ENCODE measurements at regions not wholly inside any gene's neighbourhood (a gene's known extent, or its start where the extent isn't known, plus 50 kb on each side); places are given as distances from the start of the nearest gene placed in this dataset.

DNA sequence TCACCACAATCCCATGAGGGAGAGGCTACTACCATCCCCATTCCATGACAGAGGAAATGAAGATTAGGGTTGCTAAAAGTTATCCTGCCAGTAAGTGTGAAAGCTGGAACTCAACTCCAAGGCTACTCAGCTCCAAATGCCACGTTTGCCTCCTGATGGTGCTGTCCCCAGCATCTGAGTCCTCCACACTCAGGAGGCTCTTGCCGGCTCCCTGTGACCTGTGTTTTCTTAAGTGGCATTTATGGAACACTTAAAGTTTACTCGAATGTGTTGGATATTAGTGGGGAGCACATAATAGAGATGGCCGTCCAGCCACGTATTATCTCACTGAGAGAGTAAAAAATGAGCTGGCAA, 267.9 kb downstream of the CBLN1 start:
- TF ChIP-seq, protein P1, sequence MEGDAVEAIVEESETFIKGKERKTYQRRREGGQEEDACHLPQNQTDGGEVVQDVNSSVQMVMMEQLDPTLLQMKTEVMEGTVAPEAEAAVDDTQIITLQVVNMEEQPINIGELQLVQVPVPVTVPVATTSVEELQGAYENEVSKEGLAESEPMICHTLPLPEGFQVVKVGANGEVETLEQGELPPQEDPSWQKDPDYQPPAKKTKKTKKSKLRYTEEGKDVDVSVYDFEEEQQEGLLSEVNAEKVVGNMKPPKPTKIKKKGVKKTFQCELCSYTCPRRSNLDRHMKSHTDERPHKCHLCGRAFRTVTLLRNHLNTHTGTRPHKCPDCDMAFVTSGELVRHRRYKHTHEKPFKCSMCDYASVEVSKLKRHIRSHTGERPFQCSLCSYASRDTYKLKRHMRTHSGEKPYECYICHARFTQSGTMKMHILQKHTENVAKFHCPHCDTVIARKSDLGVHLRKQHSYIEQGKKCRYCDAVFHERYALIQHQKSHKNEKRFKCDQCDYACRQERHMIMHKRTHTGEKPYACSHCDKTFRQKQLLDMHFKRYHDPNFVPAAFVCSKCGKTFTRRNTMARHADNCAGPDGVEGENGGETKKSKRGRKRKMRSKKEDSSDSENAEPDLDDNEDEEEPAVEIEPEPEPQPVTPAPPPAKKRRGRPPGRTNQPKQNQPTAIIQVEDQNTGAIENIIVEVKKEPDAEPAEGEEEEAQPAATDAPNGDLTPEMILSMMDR (IDR thresholded peaks at IDR 0.05; ENCODE audit: poor library complexity) = no peak
- TF ChIP-seq EZH2phosphoT487 (IDR thresholded peaks at IDR 0.05; ENCODE audit: low read depth, severe bottlenecking, unreplicated experiment) (no peak), EZH2 (IDR thresholded peaks at IDR 0.05; ENCODE audit: borderline replicate concordance) (no peak)

Measured in hepatocyte (in vitro differentiated cells).